Caco-2 (cell line): ENCODE measurements at regions not wholly inside any gene's neighbourhood (a gene's known extent, or its start where the extent isn't known, plus 50 kb on each side); places are given as distances from the start of the nearest gene placed in this dataset.

Experiments used
- BruUV-seq: library from RNA; stranded (reverse); fragments of 400-500 nt; replicated peaks from 2 replicates; lab custom pipeline; 2021; lab: Mats Ljungman, UMichigan
- CTCF ChIA-PET: fragments of 300-600 bp; sonication (Branson Sonifier 250); formaldehyde crosslinking; loops from one replicate; lab custom pipeline; 2022; ENCODE audit warnings: antibody characterized with exemption; lab: Charles Lee
- POLR2A ChIA-PET: fragments of 300-600 bp; sonication (Branson Sonifier 250); formaldehyde crosslinking; loops from one replicate; lab custom pipeline; 2022; ENCODE audit warnings: antibody characterized with exemption; lab: Charles Lee
- DNase-seq, 2 experiments: peaks; one replicate each; pipeline versions ENCODE4 v3.0.0 to v3.0.0-alpha.2; 2020 to 2022
- H3K27me3 ChIP-seq: replicated peaks from 2 replicates; pipeline ENCODE4 v1.6.0; 2011; ENCODE audit warnings: low read length; ENCODE audit not compliant: control insufficient read depth, insufficient read depth
- H3K36me3 ChIP-seq: 2 replicates; pipeline ENCODE4 v1.5.1; 2011; ENCODE audit warnings: low read length; ENCODE audit not compliant: control insufficient read depth, insufficient read depth
- H3K4me1 ChIP-seq: fragments of 250-450 bp; sonication (Bioruptor Pico); 2 replicates; pipeline ENCODE4 v1.5.1; 2020; ENCODE audit warnings: mild to moderate bottlenecking
- H3K4me3 ChIP-seq: 2 replicates; pipeline ENCODE4 v1.5.1; 2011; ENCODE audit warnings: low read depth, mild to moderate bottlenecking, control low read depth, low read length
- H3K9me3 ChIP-seq: fragments of 250-450 bp; sonication (Bioruptor Pico); 2 replicates; pipeline ENCODE4 v1.5.1; 2020; ENCODE audit warnings: mild to moderate bottlenecking, moderate library complexity
- H3K27ac Mint-ChIP-seq: one replicate; pipeline ENCODE4 v1.8.0; 2022; ENCODE audit warnings: mixed read lengths; ENCODE audit not compliant: unreplicated experiment
- H3K27me3 Mint-ChIP-seq: one replicate; pipeline ENCODE4 v1.8.0; 2022; ENCODE audit warnings: mixed read lengths; ENCODE audit not compliant: insufficient read depth, unreplicated experiment
- H3K36me3 Mint-ChIP-seq: one replicate; pipeline ENCODE4 v1.8.0; 2022; ENCODE audit warnings: mild to moderate bottlenecking, mixed read lengths; ENCODE audit not compliant: insufficient read depth, unreplicated experiment
- H3K4me1 Mint-ChIP-seq: one replicate; pipeline ENCODE4 v1.8.0; 2022; ENCODE audit warnings: low read depth, mixed read lengths; ENCODE audit not compliant: unreplicated experiment
- H3K4me3 Mint-ChIP-seq: one replicate; pipeline ENCODE4 v1.8.0; 2022; ENCODE audit warnings: mild to moderate bottlenecking, moderate library complexity, mixed read lengths; ENCODE audit not compliant: unreplicated experiment
- H3K9me3 Mint-ChIP-seq: one replicate; pipeline ENCODE4 v1.8.0; 2022; ENCODE audit warnings: mixed read lengths; ENCODE audit not compliant: unreplicated experiment
- intact Hi-C: fragments of 100-400 bp; cut with micrococcal nuclease; formaldehyde crosslinking; loops from one replicate; pipeline ENCODE4 v1.10.0; 2022; ENCODE audit not compliant: unreplicated experiment
- TF ChIP-seq, protein P1 (sequence below), 2 experiments: fragments of 200-600 bp in 1 of 2; IDR thresholded peaks; 1 replicate in 1 of 2; 2 replicates in 1 of 2; pipeline versions ENCODE4 v1.5.1 to v1.8.0; 2011 to 2022; ENCODE audit warnings: antibody characterized with exemption in 1 of 2, control low read depth in 1 of 2, inconsistent platforms in 1 of 2, low read depth in 1 of 2, low read length in 1 of 2, mild to moderate bottlenecking in 1 of 2, moderate library complexity in 1 of 2; ENCODE audit not compliant: insufficient read depth in 1 of 2, severe bottlenecking in 1 of 2, unreplicated experiment in 1 of 2

DNA sequence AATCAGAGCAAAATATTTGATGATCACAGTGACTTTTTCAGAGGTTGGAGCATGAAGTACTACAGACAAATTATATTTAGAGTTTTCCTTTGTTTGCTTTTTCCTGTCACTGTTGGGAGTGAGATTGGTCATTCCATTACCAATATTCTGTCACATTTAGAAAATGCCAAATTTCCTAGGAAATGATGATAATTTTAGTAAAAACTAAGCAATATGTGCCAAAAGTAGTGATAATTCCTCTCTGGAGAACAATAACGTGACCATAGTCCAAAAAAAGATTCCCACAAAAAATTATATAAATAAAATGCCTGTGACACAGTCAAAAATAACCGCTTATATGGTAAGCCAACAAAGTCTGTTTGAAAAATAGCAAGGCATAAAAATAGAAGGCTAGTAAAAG is 2719.4 kb downstream of the PCDH9 start:
- no peaks in the 10 kb centered on the region for H3K27me3 ChIP-seq
- H3K9me3 ChIP-seq: 0 out of 2 replicates have a peak, but pooled peaks cover 4% of the 10 kb centered on the region
- DNase-seq: no peak
- H3K4me3 ChIP-seq: no peak overlapping the region
- no peaks in the 10 kb centered on the region for H3K4me1 ChIP-seq
- no peak overlapping the region for H3K4me3 Mint-ChIP-seq
- BruUV-seq: no TSS peak
- ChIA-PET POLR2A (no interaction called here), CTCF (no interaction called here)
- TF ChIP-seq, protein P1, sequence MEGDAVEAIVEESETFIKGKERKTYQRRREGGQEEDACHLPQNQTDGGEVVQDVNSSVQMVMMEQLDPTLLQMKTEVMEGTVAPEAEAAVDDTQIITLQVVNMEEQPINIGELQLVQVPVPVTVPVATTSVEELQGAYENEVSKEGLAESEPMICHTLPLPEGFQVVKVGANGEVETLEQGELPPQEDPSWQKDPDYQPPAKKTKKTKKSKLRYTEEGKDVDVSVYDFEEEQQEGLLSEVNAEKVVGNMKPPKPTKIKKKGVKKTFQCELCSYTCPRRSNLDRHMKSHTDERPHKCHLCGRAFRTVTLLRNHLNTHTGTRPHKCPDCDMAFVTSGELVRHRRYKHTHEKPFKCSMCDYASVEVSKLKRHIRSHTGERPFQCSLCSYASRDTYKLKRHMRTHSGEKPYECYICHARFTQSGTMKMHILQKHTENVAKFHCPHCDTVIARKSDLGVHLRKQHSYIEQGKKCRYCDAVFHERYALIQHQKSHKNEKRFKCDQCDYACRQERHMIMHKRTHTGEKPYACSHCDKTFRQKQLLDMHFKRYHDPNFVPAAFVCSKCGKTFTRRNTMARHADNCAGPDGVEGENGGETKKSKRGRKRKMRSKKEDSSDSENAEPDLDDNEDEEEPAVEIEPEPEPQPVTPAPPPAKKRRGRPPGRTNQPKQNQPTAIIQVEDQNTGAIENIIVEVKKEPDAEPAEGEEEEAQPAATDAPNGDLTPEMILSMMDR (IDR thresholded peaks at IDR 0.05; ENCODE audit: insufficient read depth in 1 of 2, low read depth in 1 of 2, low read length in 1 of 2, severe bottlenecking in 1 of 2, unreplicated experiment in 1 of 2): no peak
- no peaks in the 10 kb centered on the region for H3K27me3 Mint-ChIP-seq
- no peaks in the 10 kb centered on the region for H3K4me1 Mint-ChIP-seq
- intact Hi-C loops: no loop called here
- H3K36me3 Mint-ChIP-seq: no peaks in the 10 kb centered on the region
- H3K27ac Mint-ChIP-seq: no peak overlapping the region
- H3K9me3 Mint-ChIP-seq: peaks cover 9% of the 10 kb centered on the region
- no peaks in the 10 kb centered on the region for H3K36me3 ChIP-seq

DNA sequence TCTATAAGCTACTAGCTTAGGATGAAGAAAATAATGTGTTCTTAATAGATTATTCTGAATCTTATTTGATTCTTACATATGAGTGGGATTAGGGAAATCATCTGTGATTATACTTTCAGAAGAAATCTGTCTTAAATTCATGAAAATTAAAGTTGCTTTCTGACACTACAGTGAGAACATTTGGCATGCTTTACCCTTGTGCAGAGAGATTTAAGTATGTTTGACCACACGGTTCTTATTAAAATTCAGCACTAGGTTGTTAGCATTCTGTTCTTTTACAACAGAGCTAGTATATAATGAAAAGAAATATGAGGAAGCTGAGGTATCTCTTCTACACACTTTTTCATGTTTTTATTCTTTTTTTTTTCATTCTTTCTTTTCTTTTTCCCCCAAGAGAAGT is 2723.9 kb downstream of the PCDH9 start:
- H3K27me3 Mint-ChIP-seq: no peaks in the 10 kb centered on the region
- no TSS peak for BruUV-seq
- no peak overlapping the region for H3K27ac Mint-ChIP-seq
- no peak overlapping the region for H3K4me3 Mint-ChIP-seq
- POLR2A ChIA-PET: interaction anchor here (0.6 kb wide), 1 partner anchor 858 kb away, joined by 5 read pairs; no protein-coding TSS in a partner anchor
- no peaks in the 10 kb centered on the region for H3K27me3 ChIP-seq
- no peaks in the 10 kb centered on the region for H3K4me1 Mint-ChIP-seq
- H3K9me3 Mint-ChIP-seq: peaks cover 9% of the 10 kb centered on the region
- H3K36me3 Mint-ChIP-seq: no peaks in the 10 kb centered on the region
- H3K9me3 ChIP-seq: no peaks in the 10 kb centered on the region
- no peaks in the 10 kb centered on the region for H3K4me1 ChIP-seq
- H3K36me3 ChIP-seq: no peaks in the 10 kb centered on the region
- intact Hi-C loops: no loop called here
- no peak for DNase-seq
- TF ChIP-seq, protein P1 (IDR thresholded peaks at IDR 0.05; ENCODE audit: insufficient read depth in 1 of 2, low read depth in 1 of 2, low read length in 1 of 2, severe bottlenecking in 1 of 2, unreplicated experiment in 1 of 2): no peak
- no peak overlapping the region for H3K4me3 ChIP-seq
- CTCF ChIA-PET: no interaction called here

DNA sequence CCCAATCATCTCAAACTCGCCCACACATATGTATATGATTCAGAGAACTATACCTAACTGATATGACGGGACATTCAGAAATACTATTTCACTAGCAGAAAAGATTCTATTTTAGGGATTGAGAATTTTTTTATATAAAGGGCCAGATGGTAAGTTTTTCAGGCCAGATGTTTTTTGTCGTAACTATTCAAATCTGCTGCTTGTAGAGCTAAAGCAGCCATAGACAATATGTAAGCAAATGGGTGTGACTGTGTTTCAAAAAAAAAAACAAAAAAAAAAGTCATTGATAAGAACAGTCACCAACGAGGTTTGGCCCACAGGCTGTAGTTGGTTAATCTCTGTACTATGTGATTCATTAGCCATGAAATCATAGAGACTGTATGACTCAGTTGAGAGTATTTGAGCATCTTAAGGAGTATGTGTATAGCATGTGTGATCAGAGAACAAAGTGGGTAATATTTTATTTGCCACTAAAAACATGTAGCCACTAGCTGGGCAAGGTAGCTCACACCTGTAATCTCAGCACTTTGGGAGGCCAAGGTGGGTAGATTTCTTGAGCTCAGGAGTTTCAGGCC is 2724.7 kb downstream of the PCDH9 start:
- no peaks in the 10 kb centered on the region for H3K27me3 Mint-ChIP-seq
- TF ChIP-seq, protein P1 (IDR thresholded peaks at IDR 0.05; ENCODE audit: insufficient read depth in 1 of 2, low read depth in 1 of 2, low read length in 1 of 2, severe bottlenecking in 1 of 2, unreplicated experiment in 1 of 2): no peak
- DNase-seq: no peak
- H3K9me3 Mint-ChIP-seq: peaks cover 9% of the 10 kb centered on the region
- Histone ChIP-seq H3K4me1 (no peaks in the 10 kb centered on the region), H3K9me3 (no peaks in the 10 kb centered on the region), H3K27me3 (no peaks in the 10 kb centered on the region), H3K4me3 (no peak overlapping the region), H3K36me3 (no peaks in the 10 kb centered on the region)
- H3K4me1 Mint-ChIP-seq: no peaks in the 10 kb centered on the region
- intact Hi-C loops: no loop called here
- H3K27ac Mint-ChIP-seq: no peak overlapping the region
- no TSS peak for BruUV-seq
- ChIA-PET POLR2A (no interaction called here), CTCF (no interaction called here)
- H3K4me3 Mint-ChIP-seq: no peak overlapping the region
- H3K36me3 Mint-ChIP-seq: no peaks in the 10 kb centered on the region
